ENCODE measurements at regions not wholly inside any gene's neighbourhood (a gene's known extent, or its start where the extent isn't known, plus 50 kb on each side); places are given as distances from the start of the nearest gene placed in this dataset.

- no peaks in the 10 kb centered on the region for H3K9me2 ChIP-seq (ENCODE audit: insufficient read depth, low read length)
- H3K36me3 ChIP-seq (ENCODE audit: insufficient read depth, low read length): no peaks in the 10 kb centered on the region
- H3K79me2 ChIP-seq (replicated peaks; ENCODE audit: insufficient read depth, low read length): no peaks in the 10 kb centered on the region
- H3K9ac ChIP-seq (ENCODE audit: low read length): no peak overlapping the region
- H4K20me1 ChIP-seq (ENCODE audit: insufficient read depth): no peaks in the 10 kb centered on the region
- H3K4me3 ChIP-seq (ENCODE audit: low read length): no peak overlapping the region
- H3F3A ChIP-seq (ENCODE audit: insufficient read depth, low read length, poor library complexity, severe bottlenecking): no peaks in the 10 kb centered on the region
- no peak overlapping the region for H2AFZ ChIP-seq (ENCODE audit: low read depth, low read length)
- no peak overlapping the region for H3K27ac ChIP-seq (ENCODE audit: low read length)
- H3K4me2 ChIP-seq (ENCODE audit: low read length): no peak overlapping the region
- no peaks in the 10 kb centered on the region for H3K9me3 ChIP-seq (ENCODE audit: low read length)
- no peak for TF ChIP-seq MXI1 (conservative IDR thresholded peaks at IDR 0.05; ENCODE audit: poor library complexity, severe bottlenecking)
- no peaks in the 10 kb centered on the region for H3K27me3 ChIP-seq (ENCODE audit: insufficient read depth, low read depth, low read length)
Measured at GRCh38 chr1:25053576-25054250, 123.6 kb upstream of the RUNX3 start.

GRCh38 chr1:25051906-25052305 is 121.8 kb upstream of the RUNX3 start:
- Histone ChIP-seq H3F3A (ENCODE audit: insufficient read depth, low read length, poor library complexity, severe bottlenecking) (no peaks in the 10 kb centered on the region), H3K27ac (ENCODE audit: low read length) (no peak overlapping the region), H3K4me3 (ENCODE audit: low read length) (no peak overlapping the region), H3K9me2 (ENCODE audit: insufficient read depth, low read length) (no peaks in the 10 kb centered on the region), H3K4me2 (ENCODE audit: low read length) (no peak overlapping the region), H2AFZ (ENCODE audit: low read depth, low read length) (no peak overlapping the region), H3K27me3 (ENCODE audit: insufficient read depth, low read depth, low read length) (no peaks in the 10 kb centered on the region), H3K9ac (ENCODE audit: low read length) (no peak overlapping the region), H3K9me3 (ENCODE audit: low read length) (no peaks in the 10 kb centered on the region), H3K79me2 (replicated peaks; ENCODE audit: insufficient read depth, low read length) (no peaks in the 10 kb centered on the region), H3K36me3 (ENCODE audit: insufficient read depth, low read length) (no peaks in the 10 kb centered on the region), H4K20me1 (ENCODE audit: insufficient read depth) (no peaks in the 10 kb centered on the region)
- TF ChIP-seq REST (IDR thresholded peaks at IDR 0.05; ENCODE audit: borderline replicate concordance): no peak
- TF ChIP-seq RAD21 (conservative IDR thresholded peaks at IDR 0.05): no peak
- TF ChIP-seq EP300 (conservative IDR thresholded peaks at IDR 0.05; ENCODE audit: poor library complexity, severe bottlenecking): no peak

GRCh38 chr1:25051504-25051903 is 121.4 kb upstream of the RUNX3 start:
- H2AFZ ChIP-seq (ENCODE audit: low read depth, low read length): no peak overlapping the region

More at GRCh38 chr1:25051504-25051903, 121.4 kb upstream of the RUNX3 start:
- Histone ChIP-seq H4K20me1 (ENCODE audit: insufficient read depth) (no peaks in the 10 kb centered on the region), H3K9me2 (ENCODE audit: insufficient read depth, low read length) (no peaks in the 10 kb centered on the region), H3K4me2 (ENCODE audit: low read length) (no peak overlapping the region), H3K4me3 (ENCODE audit: low read length) (no peak overlapping the region), H3K27ac (ENCODE audit: low read length) (no peak overlapping the region), H3K9me3 (ENCODE audit: low read length) (no peaks in the 10 kb centered on the region), H3K9ac (ENCODE audit: low read length) (no peak overlapping the region), H3K27me3 (ENCODE audit: insufficient read depth, low read depth, low read length) (no peaks in the 10 kb centered on the region), H3K36me3 (ENCODE audit: insufficient read depth, low read length) (no peaks in the 10 kb centered on the region), H3F3A (ENCODE audit: insufficient read depth, low read length, poor library complexity, severe bottlenecking) (no peaks in the 10 kb centered on the region), H3K79me2 (replicated peaks; ENCODE audit: insufficient read depth, low read length) (no peaks in the 10 kb centered on the region)
- TF ChIP-seq SMC3 (conservative IDR thresholded peaks at IDR 0.05; ENCODE audit: poor library complexity): no peak
- no peak for TF ChIP-seq POLR2AphosphoS5 (IDR thresholded peaks at IDR 0.05)
- TF ChIP-seq EZH2 (IDR thresholded peaks at IDR 0.05; ENCODE audit: borderline replicate concordance, insufficient read depth, low read length, poor library complexity, severe bottlenecking): no peak
- no peak for TF ChIP-seq RAD21 (conservative IDR thresholded peaks at IDR 0.05)
- no peak for TF ChIP-seq TAF1 (IDR thresholded peaks at IDR 0.05; ENCODE audit: low read depth)
- no peak for TF ChIP-seq EP300 (conservative IDR thresholded peaks at IDR 0.05; ENCODE audit: poor library complexity, severe bottlenecking)
- TF ChIP-seq MXI1 (conservative IDR thresholded peaks at IDR 0.05; ENCODE audit: poor library complexity, severe bottlenecking): no peak
- TF ChIP-seq CTCF (IDR thresholded peaks at IDR 0.05; ENCODE audit: poor library complexity, severe bottlenecking): no peak
- no peak for TF ChIP-seq REST (IDR thresholded peaks at IDR 0.05; ENCODE audit: borderline replicate concordance)
